Esophagus squamous epithelium (tissue), 4 donors: ENCODE measurements at regions not wholly inside any gene's neighbourhood (a gene's known extent, or its start where the extent isn't known, plus 50 kb on each side); places are given as distances from the start of the nearest gene placed in this dataset.

Source experiments
- POLR2A ChIP-seq, 4 donors: fragments of 450-650 bp; IDR thresholded peaks; one replicate each; pipeline ENCODE4 v1.6.1; 2017; ENCODE audit warnings: antibody characterized with exemption in 4 of 4, mild to moderate bottlenecking in 4 of 4, moderate library complexity in 3 of 4
- TF ChIP-seq, protein P1 (sequence below), 6 experiments: fragments of 450-650 bp in 4 of 6; fragments of 200-600 bp in 2 of 6; sonication (generic) in 2 of 6; IDR thresholded peaks; one replicate each; pipeline ENCODE4 v1.5.1; 2016 to 2019; ENCODE audit warnings: antibody characterized with exemption in 6 of 6, mild to moderate bottlenecking in 4 of 6, moderate library complexity in 4 of 6

GRCh38 chr6:45717027-45717426 lies 298.6 kb downstream of the CLIC5 start:
- no peak for TF ChIP-seq POLR2A (IDR thresholded peaks at IDR 0.05)
- TF ChIP-seq, protein P1, sequence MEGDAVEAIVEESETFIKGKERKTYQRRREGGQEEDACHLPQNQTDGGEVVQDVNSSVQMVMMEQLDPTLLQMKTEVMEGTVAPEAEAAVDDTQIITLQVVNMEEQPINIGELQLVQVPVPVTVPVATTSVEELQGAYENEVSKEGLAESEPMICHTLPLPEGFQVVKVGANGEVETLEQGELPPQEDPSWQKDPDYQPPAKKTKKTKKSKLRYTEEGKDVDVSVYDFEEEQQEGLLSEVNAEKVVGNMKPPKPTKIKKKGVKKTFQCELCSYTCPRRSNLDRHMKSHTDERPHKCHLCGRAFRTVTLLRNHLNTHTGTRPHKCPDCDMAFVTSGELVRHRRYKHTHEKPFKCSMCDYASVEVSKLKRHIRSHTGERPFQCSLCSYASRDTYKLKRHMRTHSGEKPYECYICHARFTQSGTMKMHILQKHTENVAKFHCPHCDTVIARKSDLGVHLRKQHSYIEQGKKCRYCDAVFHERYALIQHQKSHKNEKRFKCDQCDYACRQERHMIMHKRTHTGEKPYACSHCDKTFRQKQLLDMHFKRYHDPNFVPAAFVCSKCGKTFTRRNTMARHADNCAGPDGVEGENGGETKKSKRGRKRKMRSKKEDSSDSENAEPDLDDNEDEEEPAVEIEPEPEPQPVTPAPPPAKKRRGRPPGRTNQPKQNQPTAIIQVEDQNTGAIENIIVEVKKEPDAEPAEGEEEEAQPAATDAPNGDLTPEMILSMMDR (IDR thresholded peaks at IDR 0.05) = no peak
